SK-N-SH (cell line): ENCODE measurements at regions not wholly inside any gene's neighbourhood (a gene's known extent, or its start where the extent isn't known, plus 50 kb on each side); places are given as distances from the start of the nearest gene placed in this dataset.

Source experiments
- CTCF ChIP-seq: fragments of 200-600 bp; sonication (generic); IDR thresholded peaks from 2 replicates; pipeline ENCODE4 v1.6.1; 2017; ENCODE audit warnings: antibody characterized with exemption, mild to moderate bottlenecking, moderate library complexity
- EZH2phosphoT487 ChIP-seq: fragments of 200-600 bp; sonication (generic); IDR thresholded peaks from 2 replicates; pipeline ENCODE4 v1.6.1; 2017; ENCODE audit warnings: low read depth, mixed run types, mild to moderate bottlenecking, antibody characterized with exemption, moderate library complexity, borderline replicate concordance
- FOXM1 ChIP-seq: IDR thresholded peaks from 2 replicates; pipeline ENCODE4 v1.4.0; 2012; ENCODE audit warnings: low read depth, mild to moderate bottlenecking
- IRF3 ChIP-seq: fragments of 150-350 bp; IDR thresholded peaks from 2 replicates; pipeline ENCODE4 v1.6.1; 2016; ENCODE audit warnings: mild to moderate bottlenecking, low read depth, low read length
- MEF2A ChIP-seq: IDR thresholded peaks from 2 replicates; pipeline ENCODE4 v1.4.0; 2012; ENCODE audit warnings: low read depth, borderline replicate concordance
- PBX3 ChIP-seq: IDR thresholded peaks from 2 replicates; pipeline ENCODE4; 2012
- POLR2AphosphoS5 ChIP-seq: IDR thresholded peaks from 2 replicates; pipeline ENCODE4 v1.6.1; 2012; ENCODE audit warnings: low read depth, low read length
- SMC3 ChIP-seq: IDR thresholded peaks from 2 replicates; pipeline ENCODE4 v1.6.1; 2012; ENCODE audit warnings: low read depth, low read length, improper control_type of control experiment

GRCh38 chr14:28321475-28322244, 444.9 kb upstream of the FOXG1 start:
- TF ChIP-seq SMC3 (no peak), CTCF (no peak), IRF3 (no peak), MEF2A (no peak), PBX3 (no peak), EZH2phosphoT487 (no peak), FOXM1 (no peak), POLR2AphosphoS5 (no peak)
